ENCODE measurements at regions not wholly inside any gene's neighbourhood (a gene's known extent, or its start where the extent isn't known, plus 50 kb on each side); places are given as distances from the start of the nearest gene placed in this dataset.

DNA sequence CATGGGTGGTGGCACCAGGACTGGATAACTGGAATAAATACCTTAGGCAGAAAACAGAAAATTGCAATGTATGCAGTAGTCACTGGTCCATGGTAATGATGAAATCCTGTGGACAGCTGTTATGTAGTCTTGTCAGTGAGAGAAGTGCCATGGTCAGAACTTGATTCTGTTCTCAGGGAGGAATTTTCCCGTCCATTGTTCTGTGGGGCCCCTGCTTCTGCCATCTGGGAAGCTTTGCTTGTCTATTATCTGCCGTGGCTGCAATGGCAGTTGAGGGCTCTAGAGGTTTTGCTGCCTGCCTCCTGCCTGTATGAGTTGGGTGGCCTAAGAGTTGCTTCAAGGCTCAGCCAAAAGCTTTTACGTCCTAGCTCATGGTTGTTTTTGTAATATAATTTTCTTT is 126.8 kb upstream of the SLC35B3 start:
- DNase-seq (ENCODE audit: low read depth): no peak
- no peak overlapping the region for H3K4me3 ChIP-seq (ENCODE audit: control insufficient read depth, low read depth, low read length)
- TF ChIP-seq, protein P1, sequence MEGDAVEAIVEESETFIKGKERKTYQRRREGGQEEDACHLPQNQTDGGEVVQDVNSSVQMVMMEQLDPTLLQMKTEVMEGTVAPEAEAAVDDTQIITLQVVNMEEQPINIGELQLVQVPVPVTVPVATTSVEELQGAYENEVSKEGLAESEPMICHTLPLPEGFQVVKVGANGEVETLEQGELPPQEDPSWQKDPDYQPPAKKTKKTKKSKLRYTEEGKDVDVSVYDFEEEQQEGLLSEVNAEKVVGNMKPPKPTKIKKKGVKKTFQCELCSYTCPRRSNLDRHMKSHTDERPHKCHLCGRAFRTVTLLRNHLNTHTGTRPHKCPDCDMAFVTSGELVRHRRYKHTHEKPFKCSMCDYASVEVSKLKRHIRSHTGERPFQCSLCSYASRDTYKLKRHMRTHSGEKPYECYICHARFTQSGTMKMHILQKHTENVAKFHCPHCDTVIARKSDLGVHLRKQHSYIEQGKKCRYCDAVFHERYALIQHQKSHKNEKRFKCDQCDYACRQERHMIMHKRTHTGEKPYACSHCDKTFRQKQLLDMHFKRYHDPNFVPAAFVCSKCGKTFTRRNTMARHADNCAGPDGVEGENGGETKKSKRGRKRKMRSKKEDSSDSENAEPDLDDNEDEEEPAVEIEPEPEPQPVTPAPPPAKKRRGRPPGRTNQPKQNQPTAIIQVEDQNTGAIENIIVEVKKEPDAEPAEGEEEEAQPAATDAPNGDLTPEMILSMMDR (conservative IDR thresholded peaks at IDR 0.05; ENCODE audit: control insufficient read depth, insufficient read depth, low read depth, low read length): no peak

DNA sequence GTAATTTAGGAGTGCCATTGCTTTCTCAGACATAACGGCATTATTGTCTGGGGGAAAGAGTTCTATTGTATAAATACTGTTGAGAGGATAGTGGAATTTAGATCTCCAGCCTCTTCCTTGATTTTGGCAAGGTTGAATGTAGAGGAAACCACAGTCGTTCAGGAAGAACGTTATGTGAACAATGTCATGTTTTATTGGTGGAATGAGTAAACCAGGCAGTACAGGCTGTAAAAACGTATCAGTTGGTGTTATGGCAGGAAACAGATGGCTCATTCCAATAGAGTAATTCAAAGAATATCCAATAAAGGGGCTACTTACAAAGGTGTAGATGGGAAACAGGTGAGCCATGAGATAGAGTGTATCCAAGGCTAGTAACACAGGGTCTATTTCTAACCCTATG is 123.6 kb upstream of the SLC35B3 start:
- no peak overlapping the region for H3K4me3 ChIP-seq (ENCODE audit: control insufficient read depth, low read depth, low read length)

DNA sequence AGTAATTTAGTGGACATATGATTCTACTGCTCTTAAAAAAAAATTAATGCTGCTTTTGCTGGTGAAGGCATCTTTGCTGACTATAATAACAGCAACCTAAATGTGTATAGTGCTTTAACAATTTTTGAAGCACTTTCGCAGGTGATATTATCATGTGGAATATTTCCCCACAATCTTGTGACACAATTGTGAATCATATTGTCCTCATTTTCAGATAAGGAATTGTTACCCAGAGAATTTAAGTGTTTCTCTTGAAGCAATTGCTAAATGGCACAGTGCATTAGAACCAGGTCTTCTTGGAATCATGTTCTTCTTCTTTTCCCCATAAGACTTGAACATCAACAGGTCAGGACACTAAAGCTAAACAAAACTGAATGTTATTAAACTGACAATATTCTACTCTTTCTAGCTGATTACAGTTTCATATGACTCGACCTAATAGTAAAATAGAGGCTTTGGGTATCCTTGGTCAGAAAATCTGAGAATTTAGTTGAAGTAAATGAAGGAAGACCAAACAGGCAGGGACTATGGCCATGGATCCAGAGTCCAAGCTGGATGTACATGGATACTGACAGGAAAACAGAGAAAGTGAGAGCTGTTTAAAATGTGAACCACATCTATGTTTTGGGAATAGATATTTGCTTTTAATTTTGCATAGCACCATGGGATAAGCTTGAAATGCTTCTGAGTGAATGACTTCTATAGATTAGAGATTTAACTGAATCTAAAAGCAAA is 121.8 kb upstream of the SLC35B3 start:
- no peak overlapping the region for H3K4me3 ChIP-seq (ENCODE audit: control insufficient read depth, low read depth, low read length)
- no peak for DNase-seq (ENCODE audit: low read depth)
- TF ChIP-seq, protein P1 (conservative IDR thresholded peaks at IDR 0.05; ENCODE audit: control insufficient read depth, insufficient read depth, low read depth, low read length): no peak

More for the DNA sequence above, 123.6 kb upstream of the SLC35B3 start:
- DNase-seq (ENCODE audit: low read depth): no peak
- TF ChIP-seq, protein P1 (conservative IDR thresholded peaks at IDR 0.05; ENCODE audit: control insufficient read depth, insufficient read depth, low read depth, low read length): no peak

DNA sequence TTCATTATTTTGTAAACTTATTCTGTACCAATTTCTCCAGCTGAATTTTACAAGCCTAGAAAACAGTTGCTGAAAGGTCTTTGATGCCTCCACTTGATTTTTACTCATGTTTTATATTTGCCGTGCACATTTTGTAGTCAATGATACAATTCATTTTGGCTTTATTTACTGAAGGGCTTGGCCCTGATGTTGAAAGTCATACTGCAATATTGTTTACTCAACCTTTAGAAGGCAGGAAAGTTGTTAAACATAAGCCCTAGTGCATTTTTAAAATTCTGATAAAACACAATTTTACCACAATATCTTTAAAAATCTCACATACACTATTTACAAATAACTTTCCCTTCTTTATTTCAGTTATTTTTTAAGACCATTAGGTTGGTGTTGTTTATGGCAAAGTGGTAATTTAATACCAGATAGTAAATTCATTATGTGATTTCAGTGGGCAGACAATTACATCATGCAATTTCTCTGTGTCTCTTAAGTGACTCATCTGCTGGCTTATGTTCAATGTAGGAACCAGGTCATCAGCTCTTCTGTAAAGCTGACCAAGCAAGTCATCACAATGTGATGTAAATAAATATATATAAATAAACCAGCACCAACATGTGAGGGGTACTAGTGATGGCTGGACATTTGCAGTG is 121.1 kb upstream of the SLC35B3 start:
- TF ChIP-seq, protein P1 (conservative IDR thresholded peaks at IDR 0.05; ENCODE audit: control insufficient read depth, insufficient read depth, low read depth, low read length): no peak
- no peak overlapping the region for H3K4me3 ChIP-seq (ENCODE audit: control insufficient read depth, low read depth, low read length)
- DNase-seq (ENCODE audit: low read depth): peak; percentile 78

DNA sequence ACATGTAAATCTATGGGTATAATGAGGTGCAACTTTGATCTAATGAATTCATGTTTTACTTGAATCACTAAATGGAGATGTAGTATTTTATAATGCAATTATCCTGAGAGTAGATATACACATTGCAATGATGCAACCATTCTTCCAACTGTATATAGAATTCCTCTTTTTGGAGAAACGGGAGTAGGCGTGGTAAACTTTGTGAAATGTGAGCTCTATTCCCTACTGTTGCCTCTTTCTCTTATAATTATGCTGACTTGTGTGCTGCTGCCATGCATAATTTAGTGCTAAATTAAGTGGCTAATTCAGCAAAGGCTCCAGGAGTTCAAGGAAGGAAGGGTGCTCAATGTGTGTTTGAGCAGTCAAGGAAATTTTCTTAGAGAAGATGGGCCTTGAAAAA is 116.6 kb upstream of the SLC35B3 start:
- no peak for DNase-seq (ENCODE audit: low read depth)
- TF ChIP-seq, protein P1 (conservative IDR thresholded peaks at IDR 0.05; ENCODE audit: control insufficient read depth, insufficient read depth, low read depth, low read length): no peak
- no peak overlapping the region for H3K4me3 ChIP-seq (ENCODE audit: control insufficient read depth, low read depth, low read length)

DNA sequence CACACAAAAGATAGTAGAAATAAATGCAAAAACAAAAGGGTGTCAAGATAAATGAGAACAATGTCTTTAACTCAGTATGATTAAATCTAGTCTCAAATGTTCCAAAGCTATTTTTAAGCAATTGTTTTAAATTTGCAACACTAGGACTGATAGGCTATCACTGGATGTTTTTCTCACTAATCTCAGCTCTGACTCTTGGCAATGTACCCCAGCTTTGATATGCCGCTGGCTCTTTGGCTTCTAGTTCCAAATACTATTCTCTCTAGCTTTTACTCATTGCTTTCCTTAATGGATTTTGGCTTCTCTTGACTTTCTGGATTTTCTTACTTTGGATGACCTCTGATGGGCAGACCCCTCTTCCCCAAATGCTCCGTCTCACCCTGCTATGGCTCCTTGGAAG is 116.0 kb upstream of the SLC35B3 start:
- TF ChIP-seq, protein P1 (conservative IDR thresholded peaks at IDR 0.05; ENCODE audit: control insufficient read depth, insufficient read depth, low read depth, low read length): no peak
- no peak overlapping the region for H3K4me3 ChIP-seq (ENCODE audit: control insufficient read depth, low read depth, low read length)
- DNase-seq (ENCODE audit: low read depth): no peak
